HG02943 (cell line): ENCODE measurements at regions not wholly inside any gene's neighbourhood (a gene's known extent, or its start where the extent isn't known, plus 50 kb on each side); places are given as distances from the start of the nearest gene placed in this dataset.

ENCODE experiments used
- ATAC-seq: cut with Tn5 transposase; IDR thresholded peaks from one replicate; pipeline ENCODE4 v1.9.1; 2021; ENCODE audit warnings: mild to moderate bottlenecking, low read depth, moderate library complexity; ENCODE audit not compliant: unreplicated experiment

GRCh38 chr15:48031466-48031865, 89.3 kb upstream of the SLC24A5 start:
- no peak for ATAC-seq

- ATAC-seq, result no peak
Observed at GRCh38 chr15:48031973-48032372, 88.8 kb upstream of the SLC24A5 start.

DNA sequence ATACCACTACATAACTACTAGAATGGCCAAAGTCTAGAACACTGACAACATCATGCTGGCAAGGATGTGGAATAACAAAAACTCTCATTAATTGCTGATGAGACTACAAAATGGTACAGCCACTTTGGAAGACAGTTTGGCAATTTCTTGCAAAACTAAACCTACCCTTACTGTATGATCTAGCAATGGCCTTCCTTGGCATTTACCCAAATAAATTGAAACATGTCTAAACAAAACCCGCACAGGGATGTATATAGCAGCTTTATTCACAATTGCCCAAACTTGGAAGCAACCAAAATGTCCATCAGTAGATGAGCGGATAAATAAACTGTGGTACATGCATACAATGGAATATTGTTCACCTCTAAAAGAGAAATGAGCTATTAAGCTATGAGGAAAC, 87.9 kb upstream of the SLC24A5 start:
- no peak for ATAC-seq

GRCh38 chr15:48038221-48038620, 82.6 kb upstream of the SLC24A5 start:
- no peak for ATAC-seq

GRCh38 chr15:48040166-48040817, 80.5 kb upstream of the SLC24A5 start:
- ATAC-seq, result no peak

GRCh38 chr15:48041454-48041853, 79.3 kb upstream of the SLC24A5 start:
- no peak for ATAC-seq

DNA sequence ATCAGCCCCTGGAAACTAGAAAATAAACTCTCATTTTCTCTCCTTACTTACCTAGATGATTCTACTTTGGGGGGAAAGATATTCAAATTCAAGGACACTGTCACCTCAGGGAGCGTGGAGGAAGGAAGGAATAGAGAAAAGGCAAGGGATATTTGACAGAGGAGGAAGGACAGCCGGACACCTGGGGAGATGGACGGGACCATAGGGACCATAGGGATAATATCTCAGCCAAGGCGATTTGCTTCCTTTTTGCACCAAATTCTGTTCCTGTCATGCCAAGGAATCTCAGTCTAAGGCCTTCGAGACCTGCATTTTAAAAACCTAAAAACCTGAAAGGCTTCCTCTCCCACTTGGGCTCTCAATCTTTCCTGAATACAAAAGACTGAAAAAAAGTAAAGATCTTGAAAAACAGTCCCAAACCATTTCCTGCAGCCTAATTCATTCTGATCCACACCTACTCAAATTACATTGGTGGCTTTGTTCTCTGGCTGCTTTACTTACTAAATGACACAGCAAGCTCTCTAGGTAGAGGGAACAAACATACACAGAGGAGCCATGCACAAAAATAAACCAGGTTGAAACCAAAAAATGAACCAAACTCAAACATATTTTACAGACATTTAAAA, 73.9 kb upstream of the SLC24A5 start:
- ATAC-seq, result no peak

DNA sequence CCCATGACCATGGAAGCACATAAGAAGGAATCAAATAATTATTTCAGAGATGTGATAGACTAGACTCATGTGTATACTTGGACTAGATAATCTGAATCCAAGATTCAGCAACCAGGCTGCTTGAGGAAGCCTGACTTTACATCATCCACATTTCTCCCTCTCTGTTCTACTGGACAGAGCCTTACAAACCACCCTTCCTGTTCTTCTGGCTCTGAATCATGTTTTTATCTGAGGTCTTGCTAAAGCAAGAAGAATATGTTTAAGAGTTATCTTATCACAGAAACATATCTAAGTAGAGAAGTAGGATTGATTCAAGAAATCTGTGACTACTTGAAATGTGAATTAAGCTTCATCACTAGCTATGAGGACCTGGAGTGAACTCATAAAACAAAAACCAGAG, 71.1 kb upstream of the SLC24A5 start:
- ATAC-seq, result no peak

GRCh38 chr15:48052946-48053345, 67.8 kb upstream of the SLC24A5 start:
- no peak for ATAC-seq

DNA sequence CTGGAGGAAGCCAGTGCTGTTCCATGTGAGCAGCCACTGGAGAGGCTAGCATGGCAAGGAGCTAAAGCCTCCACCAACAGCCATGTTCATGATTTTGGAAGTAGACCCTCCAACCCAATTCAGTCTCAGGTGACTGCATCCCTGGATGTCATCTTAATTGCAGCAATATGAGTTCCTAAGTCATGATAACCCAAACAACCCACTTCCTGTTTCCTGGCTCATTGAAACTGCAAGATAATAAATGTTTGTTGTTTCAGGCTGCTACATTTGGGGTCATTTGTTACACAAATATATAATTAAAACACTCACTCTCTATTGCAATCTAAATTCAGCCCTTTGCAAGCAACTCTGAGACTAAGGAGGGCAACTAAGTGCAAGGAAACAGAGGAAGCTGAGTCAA, 62.4 kb upstream of the SLC24A5 start:
- ATAC-seq, result no peak

DNA sequence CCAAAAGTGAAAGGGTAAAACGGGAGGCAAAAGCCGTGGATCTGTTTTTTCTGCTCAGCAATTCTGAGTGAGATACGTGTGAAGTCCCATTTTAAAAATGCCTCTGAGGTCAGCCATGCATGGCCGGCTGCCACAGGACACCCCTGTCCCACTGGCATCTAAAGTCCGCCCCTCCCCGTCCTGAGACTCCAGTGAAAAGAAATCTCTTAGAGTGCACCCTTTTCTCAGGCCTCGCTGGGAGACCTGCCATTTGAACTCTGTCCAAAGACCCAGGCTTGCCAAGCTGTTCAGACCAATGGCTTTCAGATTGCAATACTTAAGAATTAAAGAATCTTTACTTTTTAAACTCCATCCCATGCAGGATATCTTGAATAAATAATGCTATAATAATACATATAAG, 61.0 kb upstream of the SLC24A5 start:
- no peak for ATAC-seq

- ATAC-seq, result no peak
Observed at GRCh38 chr15:48060396-48060795, 60.4 kb upstream of the SLC24A5 start.

DNA sequence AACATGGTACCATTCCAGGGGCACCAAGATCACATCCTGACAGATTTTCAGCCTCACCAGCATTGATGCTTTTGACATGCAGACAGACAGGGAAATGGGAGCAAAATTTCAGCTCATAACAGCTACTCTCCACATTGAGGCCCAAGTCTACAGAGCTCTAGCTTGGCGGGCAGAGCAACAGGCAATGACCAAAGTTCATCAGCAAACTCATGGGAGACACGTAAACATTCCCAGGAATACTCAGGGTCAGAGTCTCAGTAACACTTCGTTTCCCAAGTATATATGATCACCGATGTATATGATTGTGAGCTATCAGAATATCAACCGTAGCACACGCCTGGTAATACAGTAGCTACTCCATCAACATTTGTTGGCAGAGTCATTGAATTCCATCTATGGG, 59.2 kb upstream of the SLC24A5 start:
- no peak for ATAC-seq

DNA sequence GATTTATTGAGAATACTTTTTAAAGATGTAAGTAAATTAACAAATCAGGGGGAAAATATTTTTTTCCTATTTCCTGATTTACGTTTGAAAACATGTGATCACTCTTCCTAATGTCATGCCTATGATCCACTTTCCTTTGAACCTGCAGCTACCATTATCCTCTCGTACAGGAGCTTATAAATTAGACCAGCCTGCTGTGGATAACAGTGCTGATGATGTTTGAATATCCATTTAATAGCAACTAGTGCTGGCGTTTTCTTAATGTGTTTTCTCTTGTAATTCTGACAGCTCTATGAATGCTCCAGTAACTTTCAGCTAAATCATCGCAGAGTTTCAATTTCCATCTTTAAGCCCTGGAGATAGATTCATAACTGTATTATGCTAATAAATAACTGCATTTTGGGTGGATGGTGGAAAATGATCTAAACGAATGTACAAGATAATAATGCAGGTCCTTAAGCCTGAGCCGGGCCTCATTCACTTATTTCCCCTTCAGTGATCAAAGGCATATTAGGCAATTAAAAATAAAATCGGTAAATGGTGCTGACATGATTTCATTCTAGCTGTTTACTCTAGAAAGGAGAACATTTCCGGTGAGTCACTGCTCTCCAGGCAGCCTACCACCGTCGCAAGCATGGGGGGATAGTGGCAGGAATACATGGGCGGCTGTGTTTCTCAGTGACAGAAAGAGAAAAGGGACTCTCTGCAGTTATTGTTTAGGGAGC, 58.5 kb upstream of the SLC24A5 start:
- no peak for ATAC-seq

GRCh38 chr15:48063411-48063985, 57.3 kb upstream of the SLC24A5 start:
- no peak for ATAC-seq

DNA sequence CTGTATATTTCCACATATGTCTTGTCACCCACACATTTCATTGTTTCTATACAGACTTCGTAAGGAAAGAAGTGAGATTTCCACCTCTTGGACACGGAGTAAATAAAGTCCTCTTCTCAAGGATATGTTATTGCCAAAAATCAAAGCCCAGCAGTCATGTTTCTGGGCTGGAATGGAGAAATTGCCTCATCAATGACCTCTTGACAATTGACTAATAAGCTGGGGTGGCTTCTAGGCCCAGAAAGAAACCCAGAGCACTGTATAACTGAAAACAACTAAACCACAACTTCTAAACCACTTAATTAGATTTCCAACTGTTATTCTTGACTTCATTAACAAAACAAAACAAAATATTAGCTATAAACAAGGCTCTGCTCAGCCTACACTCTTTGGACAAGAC, 56.4 kb upstream of the SLC24A5 start:
- no peak for ATAC-seq

DNA sequence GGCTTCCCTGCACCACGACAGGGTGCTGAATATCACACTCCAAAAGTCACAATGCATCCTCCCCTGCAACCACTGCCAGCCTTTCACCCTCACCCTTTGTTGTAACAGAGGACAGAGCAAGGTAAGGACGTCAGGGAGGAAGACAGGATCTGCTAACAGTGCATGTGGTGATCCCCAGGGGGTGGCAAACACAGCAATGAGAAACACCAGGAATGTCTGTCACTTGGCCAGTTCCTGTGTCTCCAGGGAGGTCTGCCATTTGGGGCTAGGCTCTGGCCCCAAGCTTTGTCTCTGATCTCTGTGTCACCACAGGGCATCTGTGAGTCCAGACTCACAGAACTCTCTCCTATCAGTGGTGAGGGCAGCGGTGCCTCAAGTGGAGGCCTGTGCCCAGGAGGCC, 54.3 kb upstream of the SLC24A5 start:
- ATAC-seq, result no peak
